GM19240 (cell line): ENCODE measurements at regions not wholly inside any gene's neighbourhood (a gene's known extent, or its start where the extent isn't known, plus 50 kb on each side); places are given as distances from the start of the nearest gene placed in this dataset.

Experiments used
- DNase-seq: peaks from one replicate; pipeline ENCODE4 v3.0.0; 2011; ENCODE audit warnings: low spot score; ENCODE audit not compliant: insufficient read length

DNA sequence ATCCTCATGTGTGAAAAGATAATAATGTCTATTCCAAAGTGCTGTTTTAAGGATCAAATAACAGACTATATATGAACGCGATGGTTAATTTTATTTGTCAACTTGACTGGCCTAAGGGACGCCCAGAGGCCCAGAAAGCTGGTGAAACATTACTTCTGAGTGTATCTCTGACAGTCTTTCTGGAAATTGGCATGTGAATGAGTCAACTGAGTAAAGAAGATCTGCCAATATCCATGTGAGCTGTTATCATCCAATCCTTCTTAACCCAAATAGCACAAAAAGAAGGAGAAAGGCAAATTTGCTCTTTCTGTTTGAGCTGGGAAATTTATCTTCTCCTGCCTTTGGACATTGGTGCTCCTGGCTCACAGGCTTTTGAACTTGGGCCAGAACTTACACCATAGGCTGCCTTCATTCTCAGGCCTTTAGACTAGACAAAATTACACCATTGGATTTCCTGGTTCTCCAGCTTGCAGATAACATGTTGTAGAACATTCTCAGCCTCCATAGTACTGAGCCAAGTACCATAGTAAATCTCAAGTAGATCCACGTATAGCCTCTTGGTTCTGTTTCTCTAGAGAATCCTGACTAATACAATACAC, 114.7 kb upstream of the DOCK10 start:
- no peak for DNase-seq

DNA sequence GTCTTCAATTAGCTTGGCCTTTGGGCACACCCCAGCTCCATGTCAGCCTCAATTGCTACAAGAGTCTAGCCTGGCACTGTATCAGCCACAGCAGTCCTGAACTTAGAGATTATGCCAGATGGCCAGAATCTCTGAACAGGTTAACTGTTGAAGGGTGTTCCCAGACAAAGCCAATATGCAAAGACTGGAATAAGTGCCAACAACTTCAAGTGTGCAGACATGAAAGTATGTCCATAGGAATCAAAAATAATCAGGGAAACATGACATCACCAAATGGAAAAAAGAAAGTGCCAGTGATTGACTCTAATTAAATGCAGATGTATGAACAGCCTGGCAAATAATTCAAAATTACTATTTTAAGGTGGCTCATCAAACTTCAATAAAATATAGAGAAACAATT, 98.5 kb upstream of the DOCK10 start:
- no peak for DNase-seq

DNA sequence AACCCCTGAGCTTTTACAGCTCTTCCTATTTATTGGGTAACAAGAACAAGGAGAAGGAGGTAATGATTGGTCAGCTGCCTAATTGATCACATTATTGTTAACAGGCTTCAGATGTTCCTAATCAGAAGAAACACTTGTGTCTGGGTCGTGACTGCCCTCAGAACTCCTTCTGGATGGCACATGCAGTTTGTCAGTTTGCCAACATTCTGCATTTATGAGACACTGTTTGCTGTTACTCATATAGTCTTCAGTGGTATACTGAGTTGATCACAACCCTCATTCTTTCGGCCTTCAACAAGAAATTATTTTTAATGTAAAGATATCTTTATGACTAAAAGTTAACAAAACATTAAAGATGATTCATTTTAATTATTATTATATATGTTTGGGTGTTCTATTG, 95.7 kb upstream of the DOCK10 start:
- no peak for DNase-seq

DNA sequence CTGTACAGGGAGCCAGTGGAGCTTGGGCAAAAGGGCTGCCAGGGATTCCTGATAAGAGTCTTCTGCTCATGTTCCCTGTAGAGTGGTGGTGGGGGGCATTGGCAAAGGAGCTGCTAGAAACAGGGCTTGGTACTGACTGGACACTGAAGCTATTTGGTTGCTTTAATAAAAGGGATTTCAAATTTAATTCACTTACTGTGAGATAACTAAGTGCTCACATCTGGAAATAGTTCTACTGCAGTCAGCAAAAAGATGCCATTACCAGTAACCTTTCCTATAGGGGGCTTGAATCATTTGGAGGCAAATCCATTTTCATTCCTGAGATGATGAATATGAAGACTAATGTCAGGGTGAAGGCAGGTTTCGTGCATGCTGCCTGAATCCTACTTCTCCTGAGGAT, 94.3 kb upstream of the DOCK10 start:
- no peak for DNase-seq

DNA sequence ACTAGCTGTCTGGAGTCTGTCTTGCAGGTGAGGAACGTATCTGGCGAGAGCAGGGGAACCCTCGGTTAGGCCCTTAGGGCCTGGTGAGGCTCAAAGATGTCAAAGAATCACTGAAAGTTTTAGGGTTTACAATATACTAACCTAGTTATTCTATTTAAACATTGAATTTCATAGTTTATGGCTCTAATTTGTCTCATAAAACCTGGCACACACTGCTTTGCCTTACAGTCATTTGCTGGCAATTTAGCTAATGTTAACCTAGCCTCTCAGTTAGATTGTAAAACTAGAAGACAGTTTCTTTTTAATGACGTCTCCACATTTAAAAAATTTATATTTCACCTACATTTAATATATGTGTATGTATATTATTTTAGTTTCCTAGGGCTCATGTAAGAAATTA, 89.6 kb upstream of the DOCK10 start:
- no peak for DNase-seq

DNA sequence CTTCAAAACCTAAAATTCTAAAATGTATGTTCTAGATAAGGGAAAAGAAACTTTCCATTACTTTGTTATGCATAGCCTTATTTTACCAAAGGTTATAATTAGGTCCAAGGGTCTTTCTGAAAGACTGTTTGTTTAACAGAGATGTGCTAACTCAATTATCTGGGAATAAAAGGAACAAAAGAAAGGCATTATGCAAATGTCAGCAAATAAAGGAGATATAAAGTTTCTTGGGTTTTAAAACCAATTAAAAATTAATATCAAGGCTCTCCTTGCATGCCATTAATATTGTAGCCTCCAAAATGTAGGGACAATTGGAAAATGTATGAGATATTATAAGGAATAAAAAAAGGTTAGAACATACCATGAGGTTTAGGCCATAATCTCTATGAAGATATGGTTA, 87.8 kb upstream of the DOCK10 start:
- DNase-seq, result no peak

DNA sequence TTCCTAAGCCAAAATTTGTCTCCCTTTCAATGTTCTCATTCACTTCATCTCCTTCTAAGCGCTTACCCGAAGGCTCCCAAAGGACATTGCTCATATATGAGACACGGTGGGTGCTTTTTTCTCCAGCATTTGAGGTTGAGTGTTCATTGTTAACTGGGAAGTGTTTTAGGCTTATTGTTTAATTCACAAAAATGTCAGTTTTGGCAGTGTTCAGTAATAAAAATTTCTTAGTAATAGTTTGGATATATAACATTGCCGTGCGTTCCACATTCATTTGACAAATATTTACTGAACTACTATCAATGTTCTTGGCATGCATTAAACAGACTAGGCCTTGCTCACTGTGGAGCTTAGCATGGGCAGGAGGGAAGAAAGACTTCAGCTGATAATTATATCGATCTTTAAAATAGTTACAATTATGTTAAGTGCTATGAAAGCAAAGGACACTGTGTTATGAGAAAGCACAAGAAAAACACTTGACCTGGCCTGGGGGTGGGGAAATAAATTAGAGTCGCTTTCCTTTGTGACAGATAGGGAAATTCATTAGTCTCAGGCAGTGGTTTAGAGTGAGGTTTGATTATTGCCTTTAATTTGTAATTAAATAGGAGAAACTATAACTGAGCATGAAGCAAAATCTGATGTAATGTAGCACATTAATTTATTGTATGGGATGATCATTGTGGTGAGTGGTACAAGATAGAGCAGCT, 82.2 kb upstream of the DOCK10 start:
- DNase-seq, result no peak

DNA sequence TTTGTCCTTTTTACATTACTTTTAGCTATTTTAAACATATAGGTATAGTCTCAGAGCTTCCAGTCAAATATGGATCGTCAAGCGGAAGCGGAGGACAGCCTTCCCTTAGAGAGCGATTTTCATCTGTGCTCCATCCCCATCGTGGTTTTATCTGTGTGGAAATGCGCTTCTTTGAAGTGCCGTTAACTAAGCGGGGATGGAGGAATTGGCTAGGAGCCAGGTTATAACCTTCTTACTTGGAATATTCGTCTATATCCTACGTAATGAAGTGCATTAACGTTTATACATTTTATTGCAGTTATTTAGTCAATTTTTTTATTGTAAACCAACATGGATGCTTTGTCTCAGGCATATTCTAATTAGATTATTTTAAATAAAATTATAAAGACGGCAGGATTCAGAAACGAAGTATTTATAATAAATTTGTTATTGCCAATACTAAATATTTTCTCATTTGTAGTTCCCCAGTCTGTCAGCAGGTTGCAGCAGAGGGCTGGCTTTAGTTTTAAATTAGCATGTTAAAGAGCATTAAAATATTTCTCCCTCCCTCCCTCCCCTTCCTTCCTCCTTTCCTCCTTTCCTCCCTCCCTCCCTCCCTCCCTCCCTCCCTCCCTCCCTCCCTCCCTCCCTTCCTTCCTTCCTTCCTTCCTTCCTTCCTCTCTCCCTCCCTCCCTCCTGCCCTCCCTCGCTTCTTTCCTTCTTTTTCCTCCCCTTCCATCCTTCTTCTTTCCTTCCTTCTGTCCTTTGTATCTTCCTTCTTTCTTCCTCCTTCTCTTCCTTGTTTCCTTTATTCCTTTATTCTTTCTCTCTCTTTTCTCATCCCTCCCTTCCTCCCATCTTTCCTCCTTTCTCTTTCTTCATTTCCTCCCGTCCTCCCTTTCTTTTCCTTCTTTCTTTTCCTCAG, 80.6 kb upstream of the DOCK10 start:
- DNase-seq, result no peak

DNA sequence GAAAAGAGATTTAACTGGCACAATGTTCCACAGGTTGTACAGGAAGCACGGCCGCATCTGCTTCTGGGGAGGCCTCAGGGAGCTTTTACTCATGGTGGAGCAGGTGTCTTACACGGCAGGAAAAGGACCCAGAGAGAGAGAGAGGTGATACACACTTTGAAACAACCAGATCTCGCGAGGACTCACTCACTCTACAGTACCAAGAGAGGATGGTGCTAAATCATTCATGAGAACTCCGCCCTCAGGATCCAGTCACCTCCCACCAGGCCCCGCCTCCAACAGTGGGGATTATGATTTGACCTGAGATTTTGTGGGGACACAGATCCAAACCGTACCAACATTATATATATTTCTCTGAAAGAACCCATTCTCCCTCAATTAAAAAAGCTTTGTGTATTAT, 79.7 kb upstream of the DOCK10 start:
- DNase-seq, result no peak

DNA sequence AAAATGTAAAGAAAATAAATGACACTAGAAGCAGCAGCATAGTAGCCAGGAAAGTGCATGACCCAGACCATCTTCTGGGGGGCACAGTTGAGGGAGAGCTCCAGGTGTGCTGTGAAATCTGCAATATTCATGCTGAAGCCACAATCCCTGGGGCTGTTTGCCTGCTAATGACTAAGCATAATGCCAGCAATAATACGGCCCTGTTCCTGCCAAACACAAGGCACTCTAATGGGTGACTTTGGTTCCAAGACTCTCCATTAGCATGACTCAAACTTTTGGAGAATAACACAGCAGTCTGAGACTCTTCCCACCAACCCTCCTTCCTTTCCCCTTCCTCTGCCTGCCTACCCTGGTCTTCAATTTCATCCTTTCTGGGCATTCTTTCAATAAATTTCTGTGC, 77.9 kb upstream of the DOCK10 start:
- DNase-seq, result no peak

DNA sequence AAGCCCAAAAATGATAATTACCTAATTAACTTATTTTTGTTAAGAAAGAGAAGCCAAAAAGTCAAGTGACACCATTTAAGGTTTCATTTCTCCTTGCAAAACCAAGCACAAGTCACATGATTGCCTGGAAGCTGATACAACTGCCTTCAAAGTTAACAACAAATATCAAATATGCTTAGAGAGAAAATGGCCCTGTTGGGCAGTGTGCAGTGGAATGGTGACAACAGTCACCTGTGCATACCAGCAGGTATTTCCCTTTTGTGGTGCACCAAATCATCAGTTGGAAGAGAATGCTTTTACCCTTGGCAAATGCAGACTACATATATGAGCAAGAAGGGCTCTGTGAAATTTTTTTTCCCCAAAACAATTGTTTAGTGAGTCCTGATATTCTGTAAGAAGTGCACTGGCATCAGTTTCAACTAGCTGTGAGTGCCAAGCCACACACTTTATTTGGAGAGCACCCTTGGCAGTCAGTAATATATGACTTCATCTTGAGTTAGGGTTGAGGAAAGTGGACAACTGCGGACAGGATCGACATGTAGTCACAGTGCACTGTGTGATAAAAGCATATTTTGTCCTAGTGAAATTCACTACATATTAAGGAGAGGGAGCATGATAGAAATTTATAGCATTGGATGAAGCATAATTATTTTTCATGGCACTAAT, 74.9 kb upstream of the DOCK10 start:
- no peak for DNase-seq

DNA sequence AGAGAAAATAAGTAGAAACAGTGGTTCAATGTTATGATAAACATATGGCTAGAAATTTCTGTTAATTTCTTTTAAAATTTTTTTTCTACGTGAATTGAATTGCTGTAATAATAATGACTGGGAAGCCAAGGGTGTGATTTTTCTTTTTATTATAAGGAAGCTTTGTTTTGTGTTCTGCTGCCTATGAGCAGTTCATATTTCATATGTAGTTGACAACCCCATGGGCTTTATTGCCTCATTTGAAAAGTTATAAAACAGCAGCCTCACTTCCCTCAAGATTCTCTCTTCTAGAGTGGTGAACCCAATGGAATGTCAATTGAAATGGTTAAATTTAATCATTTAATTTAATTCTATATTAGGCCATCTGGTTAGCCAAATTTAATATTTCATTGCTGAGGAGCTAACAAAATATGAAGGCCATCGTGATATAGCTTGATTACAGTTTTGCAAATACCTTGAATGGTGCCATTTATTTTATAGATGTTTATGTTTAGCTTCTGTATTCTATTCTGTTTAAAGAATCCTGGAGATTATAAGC, 72.6 kb upstream of the DOCK10 start:
- DNase-seq, result no peak

DNA sequence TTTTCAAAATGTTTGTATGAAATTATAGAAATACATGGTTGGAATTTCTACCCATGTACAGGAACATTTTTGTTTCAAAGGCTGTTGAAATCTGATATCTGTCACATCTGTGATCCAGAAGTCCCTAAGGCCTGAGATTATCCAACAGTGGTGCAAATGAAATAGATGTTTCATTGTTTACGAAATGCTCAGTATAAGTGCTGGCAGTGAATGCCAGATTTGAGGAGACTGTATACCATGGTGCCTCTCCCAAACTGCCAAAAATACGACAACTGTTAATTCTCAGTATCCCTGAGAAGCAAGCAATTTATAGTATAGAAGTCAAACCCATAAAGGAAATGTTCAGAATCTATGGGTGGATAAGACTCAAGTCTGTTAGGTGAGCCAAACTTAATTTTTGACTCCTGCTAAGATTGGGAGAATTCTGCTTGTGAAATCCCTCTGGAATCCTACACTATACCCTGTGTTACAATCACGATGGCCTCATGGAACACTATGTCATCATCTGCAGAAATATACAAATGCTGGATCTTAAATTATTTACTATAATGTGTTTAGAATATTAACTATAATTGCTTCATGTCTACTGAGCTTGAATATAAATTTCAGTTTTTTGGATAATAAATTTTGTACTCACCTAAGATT, 71.2 kb upstream of the DOCK10 start:
- DNase-seq, result no peak

DNA sequence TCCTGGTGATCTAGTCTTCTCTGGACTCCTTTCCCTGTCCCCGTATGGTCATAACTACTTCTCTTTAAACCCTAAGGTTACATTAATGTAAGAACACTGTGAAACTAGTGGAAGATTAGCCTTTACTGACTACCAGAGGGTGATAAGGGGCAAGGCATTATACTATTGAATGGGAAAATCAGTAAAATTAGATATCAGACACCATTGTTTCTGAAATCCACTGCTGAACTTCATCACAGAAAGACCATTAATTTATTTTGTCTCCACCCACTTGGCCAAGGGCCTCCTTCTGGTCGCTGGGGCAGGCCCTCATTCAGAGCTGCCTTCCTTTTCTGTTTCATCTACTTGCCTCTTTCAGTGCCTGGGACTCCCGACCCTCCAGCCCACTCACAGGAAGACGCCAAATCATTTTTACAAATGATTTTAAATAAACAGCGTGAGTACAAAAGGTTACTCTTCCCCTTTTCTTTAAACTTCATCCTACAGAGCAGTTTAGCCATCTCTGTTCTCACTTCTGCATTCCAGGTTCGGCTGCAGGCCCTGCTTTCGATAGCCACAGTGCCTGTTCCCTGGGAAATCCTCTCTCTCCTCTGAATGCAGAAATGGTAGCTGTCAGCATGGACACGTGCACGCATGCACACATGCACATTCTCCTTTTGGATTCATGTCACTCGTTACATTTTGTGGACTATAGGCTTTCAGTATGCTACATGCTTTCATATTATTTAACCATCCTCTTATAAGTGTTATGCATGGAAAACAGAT, 70.3 kb upstream of the DOCK10 start:
- DNase-seq, result no peak

DNA sequence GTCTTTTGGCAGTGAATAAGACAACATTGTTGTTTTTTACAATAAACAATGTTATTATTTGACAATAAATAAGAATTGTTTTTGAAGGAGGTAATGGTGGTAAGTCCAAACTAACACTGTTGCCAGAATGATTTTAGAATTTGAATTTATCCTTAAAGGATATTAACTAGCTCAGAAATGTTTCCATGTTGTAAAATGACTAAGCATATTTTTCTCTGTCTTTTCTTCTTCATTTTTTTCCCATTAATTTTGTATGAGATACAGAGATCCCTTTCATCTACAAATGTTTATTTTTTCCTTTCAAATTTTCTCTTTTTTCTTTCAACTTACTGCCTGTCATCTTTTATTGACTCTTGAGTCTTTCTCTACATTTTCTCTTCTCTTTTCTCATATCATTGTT, 66.5 kb upstream of the DOCK10 start:
- no peak for DNase-seq

DNA sequence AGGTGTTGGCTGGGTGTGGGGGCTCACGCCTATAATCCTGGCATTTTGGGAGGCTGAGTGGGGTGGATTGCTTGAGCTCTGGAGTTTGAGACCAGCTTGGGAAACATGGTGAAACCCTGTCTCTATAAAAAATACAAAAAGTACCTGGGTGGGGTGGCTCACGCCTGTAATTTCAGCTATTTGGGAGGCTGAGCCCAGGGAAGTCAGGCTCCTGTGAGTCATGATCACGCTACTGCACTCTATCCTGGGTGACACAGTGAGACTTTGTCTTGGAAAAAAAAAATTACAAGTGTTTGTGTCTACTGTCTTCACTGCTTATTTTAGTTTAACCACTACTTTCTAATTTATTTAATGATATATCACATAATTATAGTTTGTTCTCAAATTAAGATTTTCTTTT, 62.7 kb upstream of the DOCK10 start:
- DNase-seq, result no peak

DNA sequence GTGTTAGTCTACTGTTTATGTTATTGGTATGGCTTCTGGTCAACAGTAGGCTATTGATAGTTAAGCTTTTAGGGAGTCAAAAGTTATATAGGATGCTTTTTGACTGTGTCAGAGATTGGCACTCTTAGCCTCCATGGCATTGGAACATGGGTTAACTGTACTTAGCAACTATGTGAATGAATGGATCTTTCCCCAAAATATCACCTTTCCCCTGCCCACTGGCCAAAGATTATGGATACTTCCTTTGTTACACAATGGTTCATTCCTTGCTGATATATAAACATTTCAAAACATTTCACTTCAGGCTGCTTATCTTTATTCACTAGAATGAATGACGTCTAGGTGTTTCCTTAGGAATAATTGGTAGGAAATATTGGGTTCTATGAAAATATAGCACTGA, 62.1 kb upstream of the DOCK10 start:
- DNase-seq, result no peak

DNA sequence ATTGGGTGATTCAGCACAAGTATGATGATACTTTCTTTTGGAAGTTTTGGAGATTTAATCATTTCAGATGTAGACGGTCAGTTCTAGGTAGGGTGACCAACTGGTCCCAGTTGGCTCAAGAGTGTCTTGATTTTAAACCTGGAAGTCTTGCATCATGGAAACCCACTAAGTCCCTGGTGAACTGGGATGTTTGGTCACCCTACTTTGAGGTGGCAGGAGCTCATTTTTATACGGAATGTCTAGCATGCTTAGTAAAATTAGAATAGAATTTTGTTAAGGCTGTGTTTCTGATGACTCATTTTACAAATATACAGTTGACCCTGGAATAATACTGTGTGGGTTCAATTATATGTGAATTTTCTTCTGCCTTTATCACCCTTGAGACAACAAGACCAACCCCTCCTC, 61.5 kb upstream of the DOCK10 start:
- DNase-seq, result no peak

DNA sequence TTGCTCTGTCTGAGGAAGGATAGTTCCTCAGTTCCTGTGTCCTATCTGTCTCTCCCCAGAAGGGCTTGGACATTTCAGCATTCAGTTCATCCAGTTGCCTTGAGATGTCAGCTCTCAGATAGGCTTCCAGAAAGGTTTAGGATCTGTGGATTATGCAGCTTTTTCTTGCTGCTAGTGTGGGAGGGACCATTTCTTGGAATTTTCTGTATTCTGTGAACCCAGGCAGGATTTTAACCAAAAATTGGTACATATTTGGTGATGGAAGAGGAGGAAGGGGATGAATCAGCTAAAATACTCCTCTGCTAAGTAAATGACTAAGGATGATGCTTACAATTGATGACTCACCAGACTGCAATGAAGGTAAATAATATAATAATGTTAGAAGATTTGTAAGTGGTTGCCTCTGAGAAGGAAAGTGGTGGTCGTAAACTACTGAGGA, 58.6 kb upstream of the DOCK10 start:
- no peak for DNase-seq

DNA sequence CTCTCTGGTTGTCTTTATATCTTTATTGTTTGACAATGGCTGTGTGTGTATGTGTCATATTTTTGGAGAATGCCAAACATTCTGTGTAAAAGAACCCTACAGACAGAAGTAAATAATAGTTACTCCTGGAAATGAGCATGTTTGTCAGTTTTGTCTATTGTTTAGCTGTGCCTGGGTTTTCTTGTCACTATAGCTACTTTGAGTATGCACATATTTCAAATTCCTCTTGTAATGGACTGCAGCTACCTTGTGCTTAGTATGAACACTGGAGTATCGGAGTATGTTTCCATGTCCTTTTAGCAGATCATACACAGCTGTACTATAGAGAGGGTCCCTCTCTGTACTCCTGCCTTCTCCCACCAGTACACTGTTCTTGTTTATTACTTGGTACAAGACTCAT, 58.0 kb upstream of the DOCK10 start:
- no peak for DNase-seq
